GM21423 (cell line): ENCODE measurements at regions not wholly inside any gene's neighbourhood (a gene's known extent, or its start where the extent isn't known, plus 50 kb on each side); places are given as distances from the start of the nearest gene placed in this dataset.

ENCODE experiments used
- ATAC-seq: cut with Tn5 transposase; IDR thresholded peaks from one replicate; pipeline ENCODE4 v1.9.1; 2021; ENCODE audit warnings: mild to moderate bottlenecking, moderate library complexity; ENCODE audit not compliant: unreplicated experiment

- no peak for ATAC-seq
Observed at GRCh38 chr4:111464251-111465045, 680.8 kb upstream of the FAM241A start.

- no peak for ATAC-seq
Observed at GRCh38 chr4:111466811-111467604, 678.2 kb upstream of the FAM241A start.

- no peak for ATAC-seq
Observed at GRCh38 chr4:111475001-111475400, 670.3 kb upstream of the FAM241A start.

- no peak for ATAC-seq
Observed at GRCh38 chr4:111475666-111476065, 669.6 kb upstream of the FAM241A start.

GRCh38 chr4:111480510-111480909 is 664.7 kb upstream of the FAM241A start:
- no peak for ATAC-seq

GRCh38 chr4:111483375-111484169 is 661.7 kb upstream of the FAM241A start:
- no peak for ATAC-seq

GRCh38 chr4:111492496-111492895 is 652.8 kb upstream of the FAM241A start:
- no peak for ATAC-seq

GRCh38 chr4:111494471-111494870 is 650.8 kb upstream of the FAM241A start:
- no peak for ATAC-seq

- no peak for ATAC-seq
Observed at GRCh38 chr4:111494971-111495370, 650.3 kb upstream of the FAM241A start.

GRCh38 chr4:111499291-111499690 is 646.0 kb upstream of the FAM241A start:
- ATAC-seq, result no peak

- ATAC-seq, result no peak
Observed at GRCh38 chr4:111499706-111500105, 645.5 kb upstream of the FAM241A start.

GRCh38 chr4:111500858-111501257 is 644.4 kb upstream of the FAM241A start:
- no peak for ATAC-seq

- ATAC-seq, result no peak
Observed at GRCh38 chr4:111501946-111502345, 643.3 kb upstream of the FAM241A start.

GRCh38 chr4:111502626-111503025 is 642.6 kb upstream of the FAM241A start:
- ATAC-seq, result no peak

- ATAC-seq, result no peak
Observed at GRCh38 chr4:111506706-111507105, 638.5 kb upstream of the FAM241A start.

- ATAC-seq, result no peak
Observed at GRCh38 chr4:111510535-111510934, 634.7 kb upstream of the FAM241A start.

- no peak for ATAC-seq
Observed at GRCh38 chr4:111512081-111512783, 633.0 kb upstream of the FAM241A start.

GRCh38 chr4:111519683-111520082 is 625.6 kb upstream of the FAM241A start:
- ATAC-seq, result no peak

- no peak for ATAC-seq
Observed at GRCh38 chr4:111530446-111530845, 614.8 kb upstream of the FAM241A start.

- no peak for ATAC-seq
Observed at GRCh38 chr4:111535792-111536191, 609.5 kb upstream of the FAM241A start.

GRCh38 chr4:111537165-111537564 is 608.1 kb upstream of the FAM241A start:
- ATAC-seq, result no peak
